ENCODE measurements at regions not wholly inside any gene's neighbourhood (a gene's known extent, or its start where the extent isn't known, plus 50 kb on each side); places are given as distances from the start of the nearest gene placed in this dataset.

GRCh38 chr9:109627042-109627441 is 128.9 kb upstream of the PTPN3 start:
- H3K56ac ChIP-seq (ENCODE audit: extremely low read depth, insufficient read depth, low read length) = no peak overlapping the region
- no peak overlapping the region for H3K4ac ChIP-seq (ENCODE audit: low read depth, low read length)
- no peaks in the 10 kb centered on the region for H3K9me1 ChIP-seq (ENCODE audit: insufficient read depth, low read length)
- no peak overlapping the region for H3K9ac ChIP-seq (ENCODE audit: low read depth, low read length)
- H3K9me3 ChIP-seq (ENCODE audit: control insufficient read depth, insufficient read depth, low read length) = no peaks in the 10 kb centered on the region
- H2AK5ac ChIP-seq (ENCODE audit: low read depth, low read length) = no peak overlapping the region
- in situ Hi-C loops (cut with MboI; ENCODE audit: low sequenced_read_pairs) (no loop called here), intact Hi-C loops (cut with micrococcal nuclease) (no loop called here), dilution Hi-C loops (cut with HindIII; ENCODE audit: low sequenced_read_pairs, unreplicated experiment) (no loop called here)
- H4K20me1 ChIP-seq (ENCODE audit: insufficient read depth, low read length) = no peaks in the 10 kb centered on the region
- DNase-seq = no peak
- POLR2A ChIA-PET (ENCODE audit: unreplicated experiment) = no interaction called here
- H3K79me1 ChIP-seq (ENCODE audit: low read depth in 1 of 2, low read length in 2 of 2) = no peaks in the 10 kb centered on the region
- H3K4me1 ChIP-seq (ENCODE audit: control insufficient read depth, insufficient read depth, low read length) = no peaks in the 10 kb centered on the region
- no peak overlapping the region for H2BK5ac ChIP-seq (ENCODE audit: low read depth, low read length, poor library complexity, severe bottlenecking)
- H3K27ac ChIP-seq (ENCODE audit: insufficient read depth, low read length) = no peak overlapping the region
- H2BK120ac ChIP-seq (ENCODE audit: low read depth, low read length) = no peak overlapping the region
- H3K27me3 ChIP-seq (ENCODE audit: control insufficient read depth, insufficient read depth, low read length) = peaks cover 21% of the 10 kb centered on the region
- TF ChIP-seq BHLHE40 (IDR thresholded peaks at IDR 0.05; ENCODE audit: low read depth, low read length) (no peak), RCOR1 (IDR thresholded peaks at IDR 0.05; ENCODE audit: insufficient replicate concordance, low read length) (no peak), CHD1 (IDR thresholded peaks at IDR 0.05; ENCODE audit: low read depth, low read length) (no peak), MAZ (IDR thresholded peaks at IDR 0.05; ENCODE audit: borderline replicate concordance, low read depth, low read length) (no peak), CEBPB (IDR thresholded peaks at IDR 0.05; ENCODE audit: low read depth, low read length) (no peak), MAFK (IDR thresholded peaks at IDR 0.05; ENCODE audit: low read depth, low read length) (no peak), NFE2L2 (IDR thresholded peaks at IDR 0.05; ENCODE audit: low read depth, low read length) (no peak), MXI1 (IDR thresholded peaks at IDR 0.05; ENCODE audit: borderline replicate concordance, low read depth, low read length) (no peak), SMC3 (IDR thresholded peaks at IDR 0.05; ENCODE audit: low read depth, low read length) (no peak), RFX5 (IDR thresholded peaks at IDR 0.05; ENCODE audit: low read depth, low read length) (no peak)
- TF ChIP-seq, protein P1, sequence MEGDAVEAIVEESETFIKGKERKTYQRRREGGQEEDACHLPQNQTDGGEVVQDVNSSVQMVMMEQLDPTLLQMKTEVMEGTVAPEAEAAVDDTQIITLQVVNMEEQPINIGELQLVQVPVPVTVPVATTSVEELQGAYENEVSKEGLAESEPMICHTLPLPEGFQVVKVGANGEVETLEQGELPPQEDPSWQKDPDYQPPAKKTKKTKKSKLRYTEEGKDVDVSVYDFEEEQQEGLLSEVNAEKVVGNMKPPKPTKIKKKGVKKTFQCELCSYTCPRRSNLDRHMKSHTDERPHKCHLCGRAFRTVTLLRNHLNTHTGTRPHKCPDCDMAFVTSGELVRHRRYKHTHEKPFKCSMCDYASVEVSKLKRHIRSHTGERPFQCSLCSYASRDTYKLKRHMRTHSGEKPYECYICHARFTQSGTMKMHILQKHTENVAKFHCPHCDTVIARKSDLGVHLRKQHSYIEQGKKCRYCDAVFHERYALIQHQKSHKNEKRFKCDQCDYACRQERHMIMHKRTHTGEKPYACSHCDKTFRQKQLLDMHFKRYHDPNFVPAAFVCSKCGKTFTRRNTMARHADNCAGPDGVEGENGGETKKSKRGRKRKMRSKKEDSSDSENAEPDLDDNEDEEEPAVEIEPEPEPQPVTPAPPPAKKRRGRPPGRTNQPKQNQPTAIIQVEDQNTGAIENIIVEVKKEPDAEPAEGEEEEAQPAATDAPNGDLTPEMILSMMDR (conservative IDR thresholded peaks at IDR 0.05; ENCODE audit: low read depth, low read length) = no peak
- TF ChIP-seq, protein P2, sequence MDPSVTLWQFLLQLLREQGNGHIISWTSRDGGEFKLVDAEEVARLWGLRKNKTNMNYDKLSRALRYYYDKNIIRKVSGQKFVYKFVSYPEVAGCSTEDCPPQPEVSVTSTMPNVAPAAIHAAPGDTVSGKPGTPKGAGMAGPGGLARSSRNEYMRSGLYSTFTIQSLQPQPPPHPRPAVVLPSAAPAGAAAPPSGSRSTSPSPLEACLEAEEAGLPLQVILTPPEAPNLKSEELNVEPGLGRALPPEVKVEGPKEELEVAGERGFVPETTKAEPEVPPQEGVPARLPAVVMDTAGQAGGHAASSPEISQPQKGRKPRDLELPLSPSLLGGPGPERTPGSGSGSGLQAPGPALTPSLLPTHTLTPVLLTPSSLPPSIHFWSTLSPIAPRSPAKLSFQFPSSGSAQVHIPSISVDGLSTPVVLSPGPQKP (IDR thresholded peaks at IDR 0.05; ENCODE audit: borderline replicate concordance, low read depth, low read length) = no peak
- TF ChIP-seq, protein P3, sequence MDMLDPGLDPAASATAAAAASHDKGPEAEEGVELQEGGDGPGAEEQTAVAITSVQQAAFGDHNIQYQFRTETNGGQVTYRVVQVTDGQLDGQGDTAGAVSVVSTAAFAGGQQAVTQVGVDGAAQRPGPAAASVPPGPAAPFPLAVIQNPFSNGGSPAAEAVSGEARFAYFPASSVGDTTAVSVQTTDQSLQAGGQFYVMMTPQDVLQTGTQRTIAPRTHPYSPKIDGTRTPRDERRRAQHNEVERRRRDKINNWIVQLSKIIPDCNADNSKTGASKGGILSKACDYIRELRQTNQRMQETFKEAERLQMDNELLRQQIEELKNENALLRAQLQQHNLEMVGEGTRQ (IDR thresholded peaks at IDR 0.05; ENCODE audit: low read depth, low read length) = no peak
- H3K14ac ChIP-seq (replicated peaks; ENCODE audit: low read depth, low read length) = no peak overlapping the region
- no TSS peak for BruUV-seq (replicated peaks)
- no CpG with 5 or more reads among the region's 4 CpGs for WGBS, 2 experiments (ENCODE audit: extremely low coverage in 2 of 2, insufficient read length in 1 of 2)
- no peak overlapping the region for H2AK9ac ChIP-seq (replicated peaks; ENCODE audit: low read depth, low read length, poor library complexity)
- H2AFZ ChIP-seq (replicated peaks; ENCODE audit: low read length, poor library complexity) = no peak overlapping the region
- H3K36me3 ChIP-seq (ENCODE audit: control insufficient read depth, insufficient read depth, low read length) = no peaks in the 10 kb centered on the region
- no peak overlapping the region for H4K8ac ChIP-seq (ENCODE audit: low read depth in 2 of 2, low read length in 2 of 2)
- CTCF ChIA-PET = no interaction called here
- H3K23ac ChIP-seq (ENCODE audit: low read depth, low read length) = no peak overlapping the region
- H4K91ac ChIP-seq (ENCODE audit: insufficient read depth, low read depth, low read length) = no peak overlapping the region
- no peak overlapping the region for H3K4me3 ChIP-seq (ENCODE audit: insufficient read depth, low read depth, low read length)
- no peak overlapping the region for H2BK15ac ChIP-seq (ENCODE audit: low read depth, low read length)
- H2BK20ac ChIP-seq (ENCODE audit: low read depth, low read length) = no peak overlapping the region
- no peak for ATAC-seq (ENCODE audit: low read depth)
- H4K5ac ChIP-seq (ENCODE audit: low read depth, low read length) = no peak overlapping the region
- no peak overlapping the region for H3K18ac ChIP-seq (ENCODE audit: low read depth, low read length)
- H3K4me2 ChIP-seq (ENCODE audit: low read depth, low read length) = no peak overlapping the region

All from IMR-90 (cell line).